ENCODE measurements at regions not wholly inside any gene's neighbourhood (a gene's known extent, or its start where the extent isn't known, plus 50 kb on each side); places are given as distances from the start of the nearest gene placed in this dataset.

DNA sequence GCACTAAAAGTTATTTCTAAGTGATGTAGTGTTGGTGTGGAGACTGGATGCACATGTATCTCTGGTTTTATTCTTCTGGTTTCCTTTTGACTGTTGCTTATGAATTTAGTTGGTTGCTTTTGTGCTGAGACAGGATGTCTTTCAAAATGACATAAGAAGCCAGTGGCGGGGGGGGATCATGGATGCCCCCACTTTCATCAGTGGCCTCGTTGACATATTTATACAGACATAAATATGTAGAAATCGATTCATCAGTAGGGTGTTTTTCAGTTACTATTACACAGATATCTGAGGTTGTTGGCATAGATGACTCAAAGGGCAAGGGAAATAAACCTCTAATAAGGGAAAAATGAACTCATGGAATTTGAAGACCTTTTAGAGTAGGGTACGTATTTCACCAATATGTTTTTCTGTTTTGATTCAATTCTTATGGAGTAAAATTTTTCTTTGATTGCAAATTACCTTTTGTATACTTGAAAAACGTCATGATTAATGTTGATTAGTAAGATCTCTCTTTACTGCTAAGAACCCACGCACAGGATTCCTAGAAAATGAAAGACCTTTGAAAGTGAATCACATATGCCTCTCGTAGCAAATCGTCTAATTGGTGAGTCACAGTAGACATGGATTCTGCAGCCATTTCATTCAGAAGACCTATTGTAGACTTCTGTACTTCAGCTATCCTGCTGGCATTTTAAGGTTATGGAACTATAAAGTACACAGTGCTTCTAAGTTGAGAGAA is 97.4 kb upstream of the RBMS3 start:
- no peaks in the 10 kb centered on the region for H3K27me3 ChIP-seq
- H3K9me3 ChIP-seq: no peaks in the 10 kb centered on the region
- no peak for TF ChIP-seq POLR2A (IDR thresholded peaks at IDR 0.05)
- TF ChIP-seq, protein P1, sequence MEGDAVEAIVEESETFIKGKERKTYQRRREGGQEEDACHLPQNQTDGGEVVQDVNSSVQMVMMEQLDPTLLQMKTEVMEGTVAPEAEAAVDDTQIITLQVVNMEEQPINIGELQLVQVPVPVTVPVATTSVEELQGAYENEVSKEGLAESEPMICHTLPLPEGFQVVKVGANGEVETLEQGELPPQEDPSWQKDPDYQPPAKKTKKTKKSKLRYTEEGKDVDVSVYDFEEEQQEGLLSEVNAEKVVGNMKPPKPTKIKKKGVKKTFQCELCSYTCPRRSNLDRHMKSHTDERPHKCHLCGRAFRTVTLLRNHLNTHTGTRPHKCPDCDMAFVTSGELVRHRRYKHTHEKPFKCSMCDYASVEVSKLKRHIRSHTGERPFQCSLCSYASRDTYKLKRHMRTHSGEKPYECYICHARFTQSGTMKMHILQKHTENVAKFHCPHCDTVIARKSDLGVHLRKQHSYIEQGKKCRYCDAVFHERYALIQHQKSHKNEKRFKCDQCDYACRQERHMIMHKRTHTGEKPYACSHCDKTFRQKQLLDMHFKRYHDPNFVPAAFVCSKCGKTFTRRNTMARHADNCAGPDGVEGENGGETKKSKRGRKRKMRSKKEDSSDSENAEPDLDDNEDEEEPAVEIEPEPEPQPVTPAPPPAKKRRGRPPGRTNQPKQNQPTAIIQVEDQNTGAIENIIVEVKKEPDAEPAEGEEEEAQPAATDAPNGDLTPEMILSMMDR (IDR thresholded peaks at IDR 0.05): no peak
- DNase-seq (no peak), ATAC-seq (no peak)
- no peak overlapping the region for H3K27ac ChIP-seq
- intact Hi-C loops (cut with DNase I): loop anchor here in 1 of 10 donors (10.0 kb wide), 1 partner anchor 251 kb away; no protein-coding TSS in a partner anchor
- 90 to 92% (median 91%) methylated on average over 8 of the region's 8 CpGs for WGBS, 4 donors
- no peaks in the 10 kb centered on the region for H3K36me3 ChIP-seq
- no peak overlapping the region for H3K4me3 ChIP-seq
- peaks cover 0 to 30% (median 10%) of the 10 kb centered on the region in 12 donors for H3K4me1 ChIP-seq

DNA sequence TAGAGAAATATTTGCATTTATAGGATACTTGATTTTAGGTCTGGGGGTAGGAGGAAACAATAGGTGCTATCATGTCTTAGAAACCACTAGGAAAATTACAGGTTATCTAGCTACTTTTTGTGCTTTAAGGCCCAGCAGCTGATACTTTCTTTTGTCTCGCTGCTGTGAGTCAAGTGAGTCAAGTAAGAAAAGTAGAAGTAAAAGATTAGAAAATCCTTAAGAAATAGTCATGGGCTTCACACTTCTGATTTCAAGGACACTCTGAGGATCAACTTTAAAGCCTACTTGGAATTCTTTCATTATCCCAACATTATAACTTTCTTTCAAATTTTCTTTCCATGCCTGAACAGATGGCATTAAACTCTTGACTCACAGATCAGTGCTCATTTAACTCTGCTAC is 95.2 kb upstream of the RBMS3 start:
- H3K27ac ChIP-seq: no peak overlapping the region
- no peak for ATAC-seq
- no peaks in the 10 kb centered on the region for H3K9me3 ChIP-seq
- TF ChIP-seq POLR2A (IDR thresholded peaks at IDR 0.05): no peak
- intact Hi-C loops (cut with DNase I): loop anchor here in 1 of 10 donors (10.0 kb wide), 1 partner anchor 249 kb away; no protein-coding TSS in a partner anchor
- no peaks in the 10 kb centered on the region for H3K36me3 ChIP-seq
- peaks cover 0 to 20% (median 8%) of the 10 kb centered on the region in 12 donors for H3K4me1 ChIP-seq
- 93 to 97% (median 95%) methylated on average over 1 of the region's 1 CpG for WGBS, 4 donors
- H3K27me3 ChIP-seq: no peaks in the 10 kb centered on the region
- no peak for DNase-seq
- no peak overlapping the region for H3K4me3 ChIP-seq

DNA sequence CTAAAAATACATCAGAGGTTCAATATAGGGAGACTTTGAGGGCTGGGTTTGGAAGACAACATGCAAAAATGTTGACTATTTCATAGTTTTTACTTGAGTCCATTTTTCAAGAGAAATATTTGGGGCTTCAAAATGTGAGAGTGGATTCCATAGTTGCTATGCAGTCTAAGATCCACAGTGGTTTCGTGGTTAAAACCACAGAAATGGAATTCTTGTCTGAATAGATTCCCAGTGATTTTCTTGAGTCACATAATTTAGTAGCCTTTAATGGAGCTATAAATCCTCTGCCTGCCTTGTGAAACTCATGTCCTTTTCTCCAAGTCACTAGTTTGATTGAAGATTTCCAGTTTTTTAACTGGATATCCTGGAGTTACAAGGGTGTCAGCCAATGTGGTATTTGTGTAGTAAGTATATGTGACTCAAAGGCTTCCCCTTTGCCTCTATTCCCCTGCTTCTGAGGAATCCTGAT is 94.7 kb upstream of the RBMS3 start:
- H3K4me1 ChIP-seq: peaks cover 0 to 20% (median 8%) of the 10 kb centered on the region in 12 donors

DNA sequence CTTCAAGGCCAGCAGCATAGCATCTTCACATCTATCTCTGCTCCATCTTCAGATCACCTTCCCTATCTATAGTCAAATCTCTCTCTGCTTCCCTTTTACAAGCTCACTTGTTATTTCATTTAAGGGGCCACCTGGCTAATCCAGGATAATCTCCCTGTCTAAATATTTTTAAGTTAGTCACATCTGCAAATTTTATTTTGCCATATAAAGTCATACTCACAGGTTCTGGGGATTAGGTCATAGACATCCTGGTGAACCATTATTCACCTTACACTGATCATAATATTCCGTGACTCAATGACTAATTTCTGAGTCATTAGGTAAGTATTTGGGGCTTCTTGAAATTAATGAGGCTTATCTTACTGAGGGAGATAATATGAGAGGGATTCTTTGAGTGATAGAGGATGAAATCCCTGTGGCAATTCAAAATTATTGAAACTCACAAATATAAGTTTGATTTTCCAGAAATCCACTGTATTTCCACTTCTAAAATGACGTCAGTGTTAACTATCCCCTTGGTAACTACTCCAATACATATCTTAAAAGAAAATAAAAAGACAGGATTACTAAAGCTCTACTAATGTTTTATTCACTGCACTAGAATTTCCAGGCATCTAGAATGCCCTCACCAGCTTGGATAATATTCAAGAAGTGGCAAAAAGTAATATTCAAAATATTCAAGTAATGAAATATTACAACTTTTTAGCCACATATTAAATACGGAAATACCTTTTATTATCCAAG is 93.7 kb upstream of the RBMS3 start:
- WGBS, 4 donors: 54 to 73% (median 66%) methylated on average over 3 of the region's 3 CpGs
- peaks cover 0 to 12% (median 4%) of the 10 kb centered on the region in 12 donors for H3K4me1 ChIP-seq
- no peak for TF ChIP-seq POLR2A (IDR thresholded peaks at IDR 0.05)
- TF ChIP-seq, protein P1 (IDR thresholded peaks at IDR 0.05): no peak
- no peak for DNase-seq
- no peaks in the 10 kb centered on the region for H3K36me3 ChIP-seq
- H3K27ac ChIP-seq: no peak overlapping the region
- intact Hi-C loops (cut with DNase I): loop anchor here in 1 of 10 donors (10.0 kb wide), 1 partner anchor 248 kb away; no protein-coding TSS in a partner anchor
- no peak for ATAC-seq
- H3K4me3 ChIP-seq: no peak overlapping the region
- no peaks in the 10 kb centered on the region for H3K27me3 ChIP-seq
- peaks cover 0 to 3% (median 0%) of the 10 kb centered on the region in 12 donors for H3K9me3 ChIP-seq

More for the DNA sequence above, 94.7 kb upstream of the RBMS3 start:
- H3K9me3 ChIP-seq: peaks cover 0 to 2% (median 0%) of the 10 kb centered on the region in 12 donors
- ATAC-seq (no peak), DNase-seq (no peak)
- intact Hi-C loops (cut with DNase I): loop anchor here in 1 of 10 donors (10.0 kb wide), 1 partner anchor 249 kb away; no protein-coding TSS in a partner anchor
- TF ChIP-seq, protein P1 (IDR thresholded peaks at IDR 0.05): no peak
- no peak for TF ChIP-seq POLR2A (IDR thresholded peaks at IDR 0.05)
- H3K4me3 ChIP-seq: no peak overlapping the region
- H3K27me3 ChIP-seq: no peaks in the 10 kb centered on the region
- H3K27ac ChIP-seq: no peak overlapping the region
- no peaks in the 10 kb centered on the region for H3K36me3 ChIP-seq
- WGBS, 4 donors: 90 to 95% (median 93%) methylated on average over 1 of the region's 1 CpG

All from heart left ventricle (tissue), 16 donors.